Thyroid gland (tissue), 4 donors: ENCODE measurements at regions not wholly inside any gene's neighbourhood (a gene's known extent, or its start where the extent isn't known, plus 50 kb on each side); places are given as distances from the start of the nearest gene placed in this dataset.

ENCODE experiments used
- POLR2A ChIP-seq, 2 donors: fragments of 450-650 bp; IDR thresholded peaks; one replicate each; pipeline ENCODE4 v1.6.1; 2017; ENCODE audit warnings: antibody characterized with exemption in 2 of 2, mild to moderate bottlenecking in 2 of 2, moderate library complexity in 1 of 2
- TF ChIP-seq, protein P1 (sequence below), 6 experiments: fragments of 200-600 bp in 3 of 6; fragments of 450-650 bp in 3 of 6; sonication (generic) in 3 of 6; IDR thresholded peaks; one replicate each; pipeline ENCODE4 v1.5.1; 2016 to 2019; ENCODE audit warnings: antibody characterized with exemption in 6 of 6, mild to moderate bottlenecking in 2 of 6, inconsistent platforms in 1 of 6, moderate library complexity in 1 of 6

DNA sequence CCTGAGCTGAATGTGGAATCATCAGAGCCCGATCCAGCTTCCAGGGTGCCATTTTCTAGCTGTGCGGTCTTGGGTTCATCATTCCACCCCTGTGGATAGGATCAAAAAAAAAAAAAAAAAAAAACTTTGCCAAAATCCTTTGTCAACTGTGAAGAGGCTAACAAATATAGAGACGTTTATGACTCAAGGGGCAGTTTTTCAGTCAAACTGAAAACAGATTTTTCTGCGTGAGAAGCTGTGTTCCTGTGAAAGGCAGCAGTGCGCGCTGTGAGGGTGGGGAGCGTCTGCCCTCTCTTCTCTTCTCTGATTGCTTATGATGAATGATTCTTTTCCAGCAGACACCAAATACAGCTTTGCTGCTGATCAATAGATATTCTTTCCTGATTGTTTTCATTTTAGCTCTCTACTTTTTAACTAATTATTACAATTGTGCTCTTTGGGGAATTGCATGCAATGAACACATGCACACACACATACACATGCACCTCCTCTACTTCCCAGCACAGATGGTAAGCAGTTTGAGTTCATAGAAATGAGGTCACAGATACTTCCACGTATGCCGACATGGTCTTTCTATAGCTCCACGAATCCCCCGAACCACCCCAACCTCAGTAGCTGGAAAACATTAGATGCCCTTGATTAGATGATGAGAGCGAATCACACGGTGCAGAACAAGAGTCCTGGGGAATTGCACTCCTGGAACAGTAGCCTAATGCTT lies 175.4 kb downstream of the NRP2 start:
- TF ChIP-seq, protein P1, sequence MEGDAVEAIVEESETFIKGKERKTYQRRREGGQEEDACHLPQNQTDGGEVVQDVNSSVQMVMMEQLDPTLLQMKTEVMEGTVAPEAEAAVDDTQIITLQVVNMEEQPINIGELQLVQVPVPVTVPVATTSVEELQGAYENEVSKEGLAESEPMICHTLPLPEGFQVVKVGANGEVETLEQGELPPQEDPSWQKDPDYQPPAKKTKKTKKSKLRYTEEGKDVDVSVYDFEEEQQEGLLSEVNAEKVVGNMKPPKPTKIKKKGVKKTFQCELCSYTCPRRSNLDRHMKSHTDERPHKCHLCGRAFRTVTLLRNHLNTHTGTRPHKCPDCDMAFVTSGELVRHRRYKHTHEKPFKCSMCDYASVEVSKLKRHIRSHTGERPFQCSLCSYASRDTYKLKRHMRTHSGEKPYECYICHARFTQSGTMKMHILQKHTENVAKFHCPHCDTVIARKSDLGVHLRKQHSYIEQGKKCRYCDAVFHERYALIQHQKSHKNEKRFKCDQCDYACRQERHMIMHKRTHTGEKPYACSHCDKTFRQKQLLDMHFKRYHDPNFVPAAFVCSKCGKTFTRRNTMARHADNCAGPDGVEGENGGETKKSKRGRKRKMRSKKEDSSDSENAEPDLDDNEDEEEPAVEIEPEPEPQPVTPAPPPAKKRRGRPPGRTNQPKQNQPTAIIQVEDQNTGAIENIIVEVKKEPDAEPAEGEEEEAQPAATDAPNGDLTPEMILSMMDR (IDR thresholded peaks at IDR 0.05), result no peak
- no peak for TF ChIP-seq POLR2A (IDR thresholded peaks at IDR 0.05)
